ENCODE measurements at regions not wholly inside any gene's neighbourhood (a gene's known extent, or its start where the extent isn't known, plus 50 kb on each side); places are given as distances from the start of the nearest gene placed in this dataset.

DNA sequence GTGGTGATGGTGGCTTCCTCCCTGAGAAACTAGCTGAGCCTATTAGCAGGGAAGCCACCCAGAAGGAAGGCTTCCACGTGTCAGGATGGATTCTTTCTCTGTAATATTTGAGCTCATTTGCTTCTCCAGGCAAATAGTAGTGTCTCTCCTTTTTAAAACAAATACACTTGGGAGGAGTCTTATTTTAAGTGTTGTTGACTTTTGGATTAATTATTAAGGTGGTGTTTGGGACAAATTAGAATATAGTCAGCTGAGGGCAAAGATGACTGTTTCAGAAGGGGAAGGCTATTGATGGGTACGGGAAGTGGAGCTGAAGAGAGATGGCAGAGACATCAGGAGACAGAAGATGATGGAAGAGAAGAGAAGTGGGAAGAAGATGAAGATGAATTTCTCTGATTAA, 119.8 kb upstream of the PHACTR1 start:
- no peak overlapping the region for H3K56ac ChIP-seq (ENCODE audit: insufficient read length, low read depth, low read length)
- H3K9ac ChIP-seq (ENCODE audit: extremely low read depth, insufficient read length, low read length): no peak overlapping the region
- H2AK5ac ChIP-seq (ENCODE audit: insufficient read length, low read length): no peak overlapping the region
- no CpG with 5 or more reads among the region's 2 CpGs for WGBS (ENCODE audit: extremely low coverage, insufficient read length, low lambda C conversion rate)
- H3K27ac Mint-ChIP-seq: no peak overlapping the region
- no peaks in the 10 kb centered on the region for H3K36me3 Mint-ChIP-seq (ENCODE audit: insufficient read depth in 1 of 3, low read depth in 3 of 3)
- H3K9me3 Mint-ChIP-seq: no peaks in the 10 kb centered on the region
- H2BK15ac ChIP-seq (ENCODE audit: low read depth, low read length): no peak overlapping the region
- no peak overlapping the region for H3K4me3 Mint-ChIP-seq
- no peak overlapping the region for H3K27ac ChIP-seq (ENCODE audit: insufficient read length, low read depth, low read length)
- H3K4me1 Mint-ChIP-seq: peaks cover 21 to 32% of the 10 kb centered on the region in 2 experiments
- DNase-seq: no peak
- no peak overlapping the region for H2BK12ac ChIP-seq (ENCODE audit: insufficient read length, low read depth, low read length)
- no peak overlapping the region for H2BK120ac ChIP-seq (ENCODE audit: low read depth, low read length, poor library complexity, severe bottlenecking)
- H3K23ac ChIP-seq (ENCODE audit: insufficient read length, low read depth, low read length): no peak overlapping the region
- H3K4me1 ChIP-seq (ENCODE audit: insufficient read depth, low read length): no peaks in the 10 kb centered on the region; the same call in 1 of the 2 replicates
- TF ChIP-seq, protein P1, sequence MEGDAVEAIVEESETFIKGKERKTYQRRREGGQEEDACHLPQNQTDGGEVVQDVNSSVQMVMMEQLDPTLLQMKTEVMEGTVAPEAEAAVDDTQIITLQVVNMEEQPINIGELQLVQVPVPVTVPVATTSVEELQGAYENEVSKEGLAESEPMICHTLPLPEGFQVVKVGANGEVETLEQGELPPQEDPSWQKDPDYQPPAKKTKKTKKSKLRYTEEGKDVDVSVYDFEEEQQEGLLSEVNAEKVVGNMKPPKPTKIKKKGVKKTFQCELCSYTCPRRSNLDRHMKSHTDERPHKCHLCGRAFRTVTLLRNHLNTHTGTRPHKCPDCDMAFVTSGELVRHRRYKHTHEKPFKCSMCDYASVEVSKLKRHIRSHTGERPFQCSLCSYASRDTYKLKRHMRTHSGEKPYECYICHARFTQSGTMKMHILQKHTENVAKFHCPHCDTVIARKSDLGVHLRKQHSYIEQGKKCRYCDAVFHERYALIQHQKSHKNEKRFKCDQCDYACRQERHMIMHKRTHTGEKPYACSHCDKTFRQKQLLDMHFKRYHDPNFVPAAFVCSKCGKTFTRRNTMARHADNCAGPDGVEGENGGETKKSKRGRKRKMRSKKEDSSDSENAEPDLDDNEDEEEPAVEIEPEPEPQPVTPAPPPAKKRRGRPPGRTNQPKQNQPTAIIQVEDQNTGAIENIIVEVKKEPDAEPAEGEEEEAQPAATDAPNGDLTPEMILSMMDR (conservative IDR thresholded peaks at IDR 0.05): no peak
- H2AFZ ChIP-seq (ENCODE audit: low read length): no peak overlapping the region
- H3K9me3 ChIP-seq (ENCODE audit: control insufficient read depth, low read depth, low read length): no peaks in the 10 kb centered on the region
- no peak overlapping the region for H3K4me2 ChIP-seq (ENCODE audit: insufficient read depth, insufficient read length, low read length)
- H2BK20ac ChIP-seq (ENCODE audit: low read depth, low read length, poor library complexity, severe bottlenecking): no peak overlapping the region
- no peak overlapping the region for H4K5ac ChIP-seq (ENCODE audit: insufficient read length, low read depth, low read length)
- no peak overlapping the region for H3K18ac ChIP-seq (ENCODE audit: insufficient read length, low read depth, low read length)
- H3T11ph ChIP-seq (ENCODE audit: low read length): no peak overlapping the region
- H3K23me2 ChIP-seq (ENCODE audit: insufficient read length, low read depth, low read length, poor library complexity, severe bottlenecking): no peaks in the 10 kb centered on the region
- no peaks in the 10 kb centered on the region; the same call in none of the 2 replicates for H3K27me3 Mint-ChIP-seq (ENCODE audit: low read depth)
- no peaks in the 10 kb centered on the region for H3K27me3 ChIP-seq (ENCODE audit: insufficient read depth, low read length)
- no peak overlapping the region for H2BK5ac ChIP-seq (ENCODE audit: insufficient read length, low read length)
- no peaks in the 10 kb centered on the region for H4K20me1 ChIP-seq (ENCODE audit: control insufficient read depth, insufficient read depth, insufficient read length)
- H3K14ac ChIP-seq (ENCODE audit: insufficient read depth, low read length): no peak overlapping the region
- H4K8ac ChIP-seq (replicated peaks; ENCODE audit: insufficient read length, low read depth, low read length): no peak overlapping the region
- H3K79me1 ChIP-seq (ENCODE audit: insufficient read depth, low read depth, low read length, poor library complexity, severe bottlenecking): no peaks in the 10 kb centered on the region
- H3K79me2 ChIP-seq (ENCODE audit: insufficient read depth, low read length): no peaks in the 10 kb centered on the region
- no peak overlapping the region for H3K4ac ChIP-seq (ENCODE audit: low read depth, low read length)
- no peak overlapping the region for H4K91ac ChIP-seq (ENCODE audit: insufficient read length, low read depth, low read length)

Measured in H9 (cell line).